ENCODE measurements at regions not wholly inside any gene's neighbourhood (a gene's known extent, or its start where the extent isn't known, plus 50 kb on each side); places are given as distances from the start of the nearest gene placed in this dataset.

DNA sequence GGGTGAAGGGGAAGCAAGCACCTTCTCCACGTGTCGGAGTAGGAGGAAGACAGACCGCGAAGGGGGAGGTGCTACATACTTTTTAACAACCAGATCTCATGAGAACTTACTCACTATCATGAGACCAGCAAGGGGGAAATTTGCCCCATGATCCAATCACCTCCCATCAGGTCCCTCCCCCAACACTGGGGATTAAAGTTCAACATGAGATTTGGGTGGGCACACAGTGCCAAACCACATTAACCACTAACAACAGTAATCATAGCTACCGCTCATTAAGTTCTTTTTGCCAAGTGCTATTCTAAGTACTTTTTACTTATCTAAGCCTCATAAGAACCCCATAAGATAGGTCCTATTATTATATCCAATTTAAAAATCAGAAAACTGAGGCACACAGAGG, 450.5 kb upstream of the DDI1 start:
- no peaks in the 10 kb centered on the region; the same call in 1 of the 2 replicates for H3K4me1 ChIP-seq (replicated peaks; ENCODE audit: insufficient read depth)
- ChIA-PET CTCF (no interaction called here), POLR2A (ENCODE audit: unreplicated experiment) (no interaction called here)
- H3F3A ChIP-seq (ENCODE audit: insufficient read depth, low read depth) = no peaks in the 10 kb centered on the region
- intact Hi-C loops (cut with micrococcal nuclease; ENCODE audit: unreplicated experiment) = no loop called here
- H3K79me2 ChIP-seq (ENCODE audit: low read depth) = no peaks in the 10 kb centered on the region
- H2AFZ ChIP-seq = no peak overlapping the region
- no TSS peak for BruUV-seq (replicated peaks)
- H3K9me2 ChIP-seq (ENCODE audit: insufficient read depth) = no peaks in the 10 kb centered on the region
- no peaks in the 10 kb centered on the region for H3K36me3 ChIP-seq (ENCODE audit: low read depth)
- H3K4me2 ChIP-seq = no peak overlapping the region
- TF ChIP-seq EZH2 (IDR thresholded peaks at IDR 0.05; ENCODE audit: low read depth) = no peak
- TF ChIP-seq, protein P1, sequence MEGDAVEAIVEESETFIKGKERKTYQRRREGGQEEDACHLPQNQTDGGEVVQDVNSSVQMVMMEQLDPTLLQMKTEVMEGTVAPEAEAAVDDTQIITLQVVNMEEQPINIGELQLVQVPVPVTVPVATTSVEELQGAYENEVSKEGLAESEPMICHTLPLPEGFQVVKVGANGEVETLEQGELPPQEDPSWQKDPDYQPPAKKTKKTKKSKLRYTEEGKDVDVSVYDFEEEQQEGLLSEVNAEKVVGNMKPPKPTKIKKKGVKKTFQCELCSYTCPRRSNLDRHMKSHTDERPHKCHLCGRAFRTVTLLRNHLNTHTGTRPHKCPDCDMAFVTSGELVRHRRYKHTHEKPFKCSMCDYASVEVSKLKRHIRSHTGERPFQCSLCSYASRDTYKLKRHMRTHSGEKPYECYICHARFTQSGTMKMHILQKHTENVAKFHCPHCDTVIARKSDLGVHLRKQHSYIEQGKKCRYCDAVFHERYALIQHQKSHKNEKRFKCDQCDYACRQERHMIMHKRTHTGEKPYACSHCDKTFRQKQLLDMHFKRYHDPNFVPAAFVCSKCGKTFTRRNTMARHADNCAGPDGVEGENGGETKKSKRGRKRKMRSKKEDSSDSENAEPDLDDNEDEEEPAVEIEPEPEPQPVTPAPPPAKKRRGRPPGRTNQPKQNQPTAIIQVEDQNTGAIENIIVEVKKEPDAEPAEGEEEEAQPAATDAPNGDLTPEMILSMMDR (conservative IDR thresholded peaks at IDR 0.05) = no peak
- no peaks in the 10 kb centered on the region for H4K20me1 ChIP-seq (ENCODE audit: insufficient read depth)
- no peak overlapping the region for H3K4me3 ChIP-seq
- no peaks in the 10 kb centered on the region for H3K9me3 ChIP-seq (ENCODE audit: insufficient read depth, low read depth)
- no peak for DNase-seq
- H3K27ac ChIP-seq = no peak overlapping the region
- H3K27me3 ChIP-seq (ENCODE audit: insufficient read depth, low read depth) = no peaks in the 10 kb centered on the region

DNA sequence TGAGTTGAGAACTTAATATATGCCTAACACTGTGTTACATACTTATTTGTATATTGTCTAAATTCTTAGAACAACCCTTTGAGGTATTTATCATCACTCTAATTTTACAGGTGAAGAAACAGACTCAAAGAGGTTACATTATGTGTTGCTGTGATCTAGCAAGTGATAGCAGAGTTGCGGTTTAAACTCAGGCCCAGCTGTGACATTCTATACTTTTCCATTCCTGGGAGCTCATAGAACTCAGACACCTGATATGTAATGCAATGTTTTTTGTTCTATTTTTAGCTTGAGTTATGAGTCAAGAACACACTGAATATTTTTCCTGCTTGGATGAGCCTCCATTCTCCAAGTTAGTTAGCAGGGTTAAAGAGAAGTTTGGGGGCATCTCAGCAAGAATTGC, 449.7 kb upstream of the DDI1 start:
- no peaks in the 10 kb centered on the region for H3K79me2 ChIP-seq (ENCODE audit: low read depth)
- no peaks in the 10 kb centered on the region for H3K9me2 ChIP-seq (ENCODE audit: insufficient read depth)
- no peaks in the 10 kb centered on the region for H4K20me1 ChIP-seq (ENCODE audit: insufficient read depth)
- H3K27me3 ChIP-seq (ENCODE audit: insufficient read depth, low read depth) = no peaks in the 10 kb centered on the region
- ChIA-PET POLR2A (ENCODE audit: unreplicated experiment) (no interaction called here), CTCF (interaction anchor here (0.6 to 0.7 kb wide), 3 partner anchors 76 to 929 kb away, joined by 3 to 4 read pairs (median 4); no protein-coding TSS in a partner anchor)
- DNase-seq = peak; percentile 22 to 78
- H3K4me3 ChIP-seq = no peak overlapping the region
- no peak overlapping the region for H3K4me2 ChIP-seq
- H3K9me3 ChIP-seq (ENCODE audit: insufficient read depth, low read depth) = no peaks in the 10 kb centered on the region
- H3F3A ChIP-seq (ENCODE audit: insufficient read depth, low read depth) = no peaks in the 10 kb centered on the region
- H2AFZ ChIP-seq = no peak overlapping the region
- intact Hi-C loops (cut with micrococcal nuclease; ENCODE audit: unreplicated experiment) = no loop called here
- H3K4me1 ChIP-seq (replicated peaks; ENCODE audit: insufficient read depth) = no peaks in the 10 kb centered on the region; the same call in 1 of the 2 replicates
- TF ChIP-seq, protein P1 (conservative IDR thresholded peaks at IDR 0.05) = no peak
- no peak for TF ChIP-seq EZH2 (IDR thresholded peaks at IDR 0.05; ENCODE audit: low read depth)
- H3K27ac ChIP-seq = no peak overlapping the region
- BruUV-seq (replicated peaks) = no TSS peak
- no peaks in the 10 kb centered on the region for H3K36me3 ChIP-seq (ENCODE audit: low read depth)

DNA sequence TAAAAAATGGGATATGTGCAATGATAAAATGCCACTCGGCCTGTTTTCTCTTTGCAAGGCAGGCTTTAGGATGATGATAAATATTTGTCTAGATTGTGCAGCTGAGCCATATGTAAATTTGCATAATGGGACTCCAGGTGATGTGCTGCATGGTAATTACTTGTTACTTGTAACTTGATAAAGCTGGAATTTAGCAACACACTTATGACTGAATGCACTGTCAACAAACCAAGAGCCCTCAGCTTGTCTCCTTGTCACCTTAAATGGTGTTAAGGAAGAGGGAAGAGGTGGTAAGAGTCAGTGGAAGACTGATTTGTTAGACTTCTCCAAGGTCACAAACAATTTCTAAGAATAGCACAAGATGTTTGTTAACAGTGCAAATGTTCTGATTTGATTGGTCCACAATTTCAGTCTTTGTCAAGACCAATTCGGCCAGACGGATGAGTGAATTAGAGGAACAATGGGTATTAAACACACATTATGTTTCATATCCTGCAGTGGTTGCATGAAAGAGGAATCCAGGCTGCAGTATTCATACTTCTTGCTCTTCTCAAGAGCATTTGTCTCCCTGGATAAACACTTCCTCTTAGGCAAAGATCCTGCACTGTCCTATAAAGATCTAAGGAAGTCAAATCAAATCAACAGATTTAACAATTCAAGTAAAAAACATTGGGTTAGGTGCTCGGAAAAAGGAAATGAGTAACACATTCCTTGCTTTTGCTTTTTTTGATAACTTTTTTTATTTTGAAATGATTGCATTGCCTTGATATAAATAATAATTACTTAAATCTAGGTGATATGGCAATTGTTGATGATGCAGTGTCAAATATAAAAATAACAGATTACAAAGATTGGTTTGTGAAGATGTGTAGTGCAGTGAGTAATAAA, 448.3 kb upstream of the DDI1 start:
- H3K36me3 ChIP-seq (ENCODE audit: low read depth) = no peaks in the 10 kb centered on the region
- no peak overlapping the region for H3K27ac ChIP-seq
- POLR2A ChIA-PET (ENCODE audit: unreplicated experiment) = no interaction called here
- no peak overlapping the region for H3K4me2 ChIP-seq
- no peak overlapping the region for H2AFZ ChIP-seq
- no peaks in the 10 kb centered on the region for H3F3A ChIP-seq (ENCODE audit: insufficient read depth, low read depth)
- H3K79me2 ChIP-seq (ENCODE audit: low read depth) = no peaks in the 10 kb centered on the region
- CTCF ChIA-PET = interaction anchor here (0.5 kb wide), 1 partner anchor 31 kb away, joined by 4 read pairs; no protein-coding TSS in a partner anchor
- BruUV-seq (replicated peaks) = no TSS peak
- no peaks in the 10 kb centered on the region for H3K9me3 ChIP-seq (ENCODE audit: insufficient read depth, low read depth)
- no peaks in the 10 kb centered on the region for H3K9me2 ChIP-seq (ENCODE audit: insufficient read depth)
- DNase-seq = peak in 1 of 2 experiments; percentile 60
- H3K4me3 ChIP-seq = no peak overlapping the region
- TF ChIP-seq EZH2 (IDR thresholded peaks at IDR 0.05; ENCODE audit: low read depth) = no peak
- intact Hi-C loops (cut with micrococcal nuclease; ENCODE audit: unreplicated experiment) = no loop called here
- no peaks in the 10 kb centered on the region; the same call in 1 of the 2 replicates for H3K4me1 ChIP-seq (replicated peaks; ENCODE audit: insufficient read depth)
- no peaks in the 10 kb centered on the region for H3K27me3 ChIP-seq (ENCODE audit: insufficient read depth, low read depth)
- H4K20me1 ChIP-seq (ENCODE audit: insufficient read depth) = no peaks in the 10 kb centered on the region

Data from PC-9 (cell line).